ENCODE measurements at regions not wholly inside any gene's neighbourhood (a gene's known extent, or its start where the extent isn't known, plus 50 kb on each side); places are given as distances from the start of the nearest gene placed in this dataset.

GRCh38 chr15:35210370-35210769 is 125.3 kb upstream of the NANOGP8 start:
- Histone ChIP-seq H3K36me3 (ENCODE audit: insufficient read depth, insufficient read length, low read length) (no peaks in the 10 kb centered on the region), H3K9ac (ENCODE audit: insufficient read length, low read depth) (no peak overlapping the region), H3K9me3 (ENCODE audit: insufficient read depth, low read length) (no peaks in the 10 kb centered on the region), H3K4me1 (ENCODE audit: insufficient read depth, insufficient read length) (no peaks in the 10 kb centered on the region), H3K27me3 (ENCODE audit: insufficient read depth, insufficient read length) (no peaks in the 10 kb centered on the region), H3K4me3 (ENCODE audit: insufficient read length, low read depth) (no peak overlapping the region)
- no peak for DNase-seq (ENCODE audit: low read depth, low spot score)
- no peak for TF ChIP-seq ZNF274 (IDR thresholded peaks at IDR 0.05; ENCODE audit: low read depth, low read length)

GRCh38 chr15:35209838-35210237 is 124.7 kb upstream of the NANOGP8 start:
- TF ChIP-seq SUZ12 (IDR thresholded peaks at IDR 0.05; ENCODE audit: extremely low read depth, insufficient read depth, insufficient read length) (no peak), YY1 (IDR thresholded peaks at IDR 0.05; ENCODE audit: insufficient read depth, insufficient read length) (no peak), ZNF274 (IDR thresholded peaks at IDR 0.05; ENCODE audit: low read depth, low read length) (no peak)
- no peaks in the 10 kb centered on the region for H3K27me3 ChIP-seq (ENCODE audit: insufficient read depth, insufficient read length)
- no peak overlapping the region for H3K9ac ChIP-seq (ENCODE audit: insufficient read length, low read depth)
- H3K4me3 ChIP-seq (ENCODE audit: insufficient read length, low read depth): no peak overlapping the region
- H3K36me3 ChIP-seq (ENCODE audit: insufficient read depth, insufficient read length, low read length): no peaks in the 10 kb centered on the region
- H3K4me1 ChIP-seq (ENCODE audit: insufficient read depth, insufficient read length): no peaks in the 10 kb centered on the region
- no peak for DNase-seq (ENCODE audit: low read depth, low spot score)
- no peaks in the 10 kb centered on the region for H3K9me3 ChIP-seq (ENCODE audit: insufficient read depth, low read length)

GRCh38 chr15:35208353-35208752 is 123.3 kb upstream of the NANOGP8 start:
- DNase-seq (ENCODE audit: low read depth, low spot score): no peak
- Histone ChIP-seq H3K9ac (ENCODE audit: insufficient read length, low read depth) (no peak overlapping the region), H3K36me3 (ENCODE audit: insufficient read depth, insufficient read length, low read length) (no peaks in the 10 kb centered on the region), H3K4me1 (ENCODE audit: insufficient read depth, insufficient read length) (no peaks in the 10 kb centered on the region), H3K4me3 (ENCODE audit: insufficient read length, low read depth) (no peak overlapping the region), H3K9me3 (ENCODE audit: insufficient read depth, low read length) (no peaks in the 10 kb centered on the region), H3K27me3 (ENCODE audit: insufficient read depth, insufficient read length) (no peaks in the 10 kb centered on the region)
- TF ChIP-seq ZNF274 (IDR thresholded peaks at IDR 0.05; ENCODE audit: low read depth, low read length) (no peak), YY1 (IDR thresholded peaks at IDR 0.05; ENCODE audit: insufficient read depth, insufficient read length) (no peak), SUZ12 (IDR thresholded peaks at IDR 0.05; ENCODE audit: extremely low read depth, insufficient read depth, insufficient read length) (no peak)

- no peaks in the 10 kb centered on the region for H3K9me3 ChIP-seq (ENCODE audit: insufficient read depth, low read length)
- H3K9ac ChIP-seq (ENCODE audit: insufficient read length, low read depth): no peak overlapping the region
- H3K4me3 ChIP-seq (ENCODE audit: insufficient read length, low read depth): no peak overlapping the region
- TF ChIP-seq SUZ12 (IDR thresholded peaks at IDR 0.05; ENCODE audit: extremely low read depth, insufficient read depth, insufficient read length): no peak
- TF ChIP-seq YY1 (IDR thresholded peaks at IDR 0.05; ENCODE audit: insufficient read depth, insufficient read length): no peak
- TF ChIP-seq ZNF274 (IDR thresholded peaks at IDR 0.05; ENCODE audit: low read depth, low read length): no peak
- H3K4me1 ChIP-seq (ENCODE audit: insufficient read depth, insufficient read length): no peaks in the 10 kb centered on the region
- no peaks in the 10 kb centered on the region for H3K36me3 ChIP-seq (ENCODE audit: insufficient read depth, insufficient read length, low read length)
- no peak for DNase-seq (ENCODE audit: low read depth, low spot score)
- no peaks in the 10 kb centered on the region for H3K27me3 ChIP-seq (ENCODE audit: insufficient read depth, insufficient read length)
Observed at GRCh38 chr15:35206060-35206675, 121.1 kb upstream of the NANOGP8 start.

- Histone ChIP-seq H3K27me3 (ENCODE audit: insufficient read depth, insufficient read length) (no peaks in the 10 kb centered on the region), H3K36me3 (ENCODE audit: insufficient read depth, insufficient read length, low read length) (no peaks in the 10 kb centered on the region), H3K9me3 (ENCODE audit: insufficient read depth, low read length) (no peaks in the 10 kb centered on the region; the same call in 1 of the 2 replicates), H3K4me3 (ENCODE audit: insufficient read length, low read depth) (no peak overlapping the region), H3K4me1 (ENCODE audit: insufficient read depth, insufficient read length) (no peaks in the 10 kb centered on the region), H3K9ac (ENCODE audit: insufficient read length, low read depth) (no peak overlapping the region)
- no peak for TF ChIP-seq ZNF274 (IDR thresholded peaks at IDR 0.05; ENCODE audit: low read depth, low read length)
- TF ChIP-seq SUZ12 (IDR thresholded peaks at IDR 0.05; ENCODE audit: extremely low read depth, insufficient read depth, insufficient read length): no peak
- TF ChIP-seq YY1 (IDR thresholded peaks at IDR 0.05; ENCODE audit: insufficient read depth, insufficient read length): no peak
- DNase-seq (ENCODE audit: low read depth, low spot score): no peak
Observed at GRCh38 chr15:35198197-35198596, 113.1 kb upstream of the NANOGP8 start.

- Histone ChIP-seq H3K36me3 (ENCODE audit: insufficient read depth, insufficient read length, low read length) (no peaks in the 10 kb centered on the region), H3K4me1 (ENCODE audit: insufficient read depth, insufficient read length) (no peaks in the 10 kb centered on the region), H3K9me3 (ENCODE audit: insufficient read depth, low read length) (peaks cover 2% of the 10 kb centered on the region; the same call in 1 of the 2 replicates), H3K4me3 (ENCODE audit: insufficient read length, low read depth) (no peak overlapping the region), H3K27me3 (ENCODE audit: insufficient read depth, insufficient read length) (no peaks in the 10 kb centered on the region), H3K9ac (ENCODE audit: insufficient read length, low read depth) (no peak overlapping the region)
- TF ChIP-seq YY1 (IDR thresholded peaks at IDR 0.05; ENCODE audit: insufficient read depth, insufficient read length): no peak
- no peak for TF ChIP-seq SUZ12 (IDR thresholded peaks at IDR 0.05; ENCODE audit: extremely low read depth, insufficient read depth, insufficient read length)
- TF ChIP-seq ZNF274 (IDR thresholded peaks at IDR 0.05; ENCODE audit: low read depth, low read length): no peak
- DNase-seq (ENCODE audit: low read depth, low spot score): no peak
Observed at GRCh38 chr15:35197754-35198153, 112.7 kb upstream of the NANOGP8 start.

GRCh38 chr15:35197306-35197705 is 112.2 kb upstream of the NANOGP8 start:
- Histone ChIP-seq H3K27me3 (ENCODE audit: insufficient read depth, insufficient read length) (no peaks in the 10 kb centered on the region), H3K4me1 (ENCODE audit: insufficient read depth, insufficient read length) (no peaks in the 10 kb centered on the region), H3K36me3 (ENCODE audit: insufficient read depth, insufficient read length, low read length) (no peaks in the 10 kb centered on the region), H3K9me3 (ENCODE audit: insufficient read depth, low read length) (peaks cover 6% of the 10 kb centered on the region), H3K9ac (ENCODE audit: insufficient read length, low read depth) (no peak overlapping the region), H3K4me3 (ENCODE audit: insufficient read length, low read depth) (no peak overlapping the region)
- TF ChIP-seq YY1 (IDR thresholded peaks at IDR 0.05; ENCODE audit: insufficient read depth, insufficient read length) (no peak), SUZ12 (IDR thresholded peaks at IDR 0.05; ENCODE audit: extremely low read depth, insufficient read depth, insufficient read length) (no peak), ZNF274 (IDR thresholded peaks at IDR 0.05; ENCODE audit: low read depth, low read length) (no peak)
- no peak for DNase-seq (ENCODE audit: low read depth, low spot score)
